ENCODE measurements at regions not wholly inside any gene's neighbourhood (a gene's known extent, or its start where the extent isn't known, plus 50 kb on each side); places are given as distances from the start of the nearest gene placed in this dataset.

DNA sequence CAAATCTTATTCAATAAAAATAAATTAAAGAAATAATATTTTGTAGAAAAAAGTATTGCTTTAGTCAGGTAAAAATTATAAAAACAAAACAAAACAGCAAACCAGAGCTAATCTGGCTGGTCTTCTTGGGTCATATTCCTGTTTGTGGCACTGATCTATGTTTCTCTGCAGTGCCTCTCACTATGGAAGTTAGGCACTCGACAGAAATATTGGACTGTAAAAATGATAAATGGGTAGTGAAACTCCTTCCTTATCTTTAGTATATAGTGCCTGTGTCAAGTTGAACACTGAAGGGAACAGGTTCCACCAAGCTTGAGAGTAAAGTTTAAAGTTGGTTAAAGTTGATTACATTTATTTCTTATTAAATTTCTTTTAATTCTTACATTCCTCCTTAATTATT lies 1195.6 kb upstream of the GBE1 start:
- FAIRE-seq = no peak
- no peak for DNase-seq (ENCODE audit: extremely low spot score, insufficient read length, low read depth)

DNA sequence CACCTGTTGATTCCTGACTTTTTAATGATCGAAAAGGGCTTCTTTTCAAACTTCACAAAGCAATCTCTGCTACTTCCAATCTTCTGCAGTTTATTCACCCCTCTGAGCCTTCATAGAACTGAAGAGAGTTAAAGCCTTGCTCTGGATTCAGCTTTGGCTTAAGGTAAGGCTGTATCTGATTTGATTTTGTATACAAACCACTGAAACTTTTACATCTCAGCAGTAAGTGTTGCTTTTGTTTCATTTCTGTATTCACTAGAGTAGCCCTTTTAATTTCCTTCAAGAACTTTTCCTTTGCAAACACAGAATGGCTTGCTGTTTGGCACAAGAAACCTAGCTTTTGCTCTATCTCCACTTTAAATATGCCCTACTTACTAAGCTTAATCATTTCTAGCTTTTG lies 1193.0 kb upstream of the GBE1 start:
- FAIRE-seq (no peak), DNase-seq (ENCODE audit: extremely low spot score, insufficient read length, low read depth) (no peak)

DNA sequence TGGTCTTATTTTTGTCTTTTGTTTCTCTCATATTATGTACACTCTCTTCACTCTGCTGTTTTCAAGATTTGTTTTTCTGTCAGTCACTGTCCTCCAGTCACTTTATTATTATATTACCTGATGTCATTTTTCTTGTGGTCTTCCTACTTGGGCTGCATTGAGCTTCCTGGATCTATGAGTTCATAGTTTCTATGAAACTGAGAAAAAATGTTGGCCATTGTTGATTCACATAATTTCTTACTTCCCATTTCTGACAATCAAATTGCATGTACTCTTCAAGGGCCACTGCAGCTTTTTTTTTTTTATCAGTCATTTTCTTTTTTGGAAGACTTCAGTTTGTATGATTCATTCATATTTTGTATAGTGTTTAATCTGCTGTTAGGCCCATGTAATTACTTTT lies 1180.6 kb upstream of the GBE1 start:
- DNase-seq (ENCODE audit: extremely low spot score, insufficient read length, low read depth) (no peak), FAIRE-seq (no peak)

- DNase-seq (ENCODE audit: extremely low spot score, insufficient read length, low read depth) = no peak
- FAIRE-seq = no peak
These were observed 1178.7 kb upstream of the GBE1 start for GRCh38 chr3:82940124-82940523.

DNA sequence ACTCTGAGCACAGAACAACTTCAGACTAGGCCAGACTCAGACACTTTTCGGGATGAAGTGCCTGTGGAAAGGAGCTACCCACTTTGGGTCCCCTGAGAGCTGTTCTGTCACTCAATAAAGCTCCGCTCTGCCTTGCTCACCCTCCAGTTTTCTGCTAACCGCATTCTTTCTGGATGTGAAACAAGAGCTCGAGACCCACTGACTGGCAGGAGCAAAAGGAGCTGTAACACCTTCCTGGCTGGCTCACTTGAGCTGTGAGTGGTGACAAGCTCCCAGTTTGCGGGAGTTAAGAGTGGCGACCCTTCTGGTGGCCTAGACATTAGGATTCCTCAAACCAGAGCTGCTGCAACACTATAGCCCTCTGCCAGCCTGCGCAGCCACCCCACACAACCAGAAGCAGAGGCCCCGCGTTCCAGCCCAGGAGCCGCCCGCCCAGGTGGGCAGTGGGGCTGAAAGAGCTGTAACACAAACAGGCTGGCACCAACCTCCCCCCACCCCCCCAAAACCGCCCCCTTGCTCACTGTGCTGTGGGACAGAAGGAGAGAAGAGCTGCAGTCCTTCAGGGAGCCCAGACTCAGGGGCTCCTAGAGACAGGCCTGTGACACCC lies 1178.1 kb upstream of the GBE1 start:
- DNase-seq (ENCODE audit: extremely low spot score, insufficient read length, low read depth) (no peak), FAIRE-seq (no peak)

- no peak for DNase-seq (ENCODE audit: extremely low spot score, insufficient read length, low read depth)
These were observed 1177.4 kb upstream of the GBE1 start for GRCh38 chr3:82938821-82939328.

GRCh38 chr3:82927309-82928253 lies 1166.1 kb upstream of the GBE1 start:
- FAIRE-seq (no peak), DNase-seq (ENCODE audit: extremely low spot score, insufficient read length, low read depth) (no peak)

More at GRCh38 chr3:82938821-82939328, 1177.4 kb upstream of the GBE1 start:
- FAIRE-seq = no peak

DNA sequence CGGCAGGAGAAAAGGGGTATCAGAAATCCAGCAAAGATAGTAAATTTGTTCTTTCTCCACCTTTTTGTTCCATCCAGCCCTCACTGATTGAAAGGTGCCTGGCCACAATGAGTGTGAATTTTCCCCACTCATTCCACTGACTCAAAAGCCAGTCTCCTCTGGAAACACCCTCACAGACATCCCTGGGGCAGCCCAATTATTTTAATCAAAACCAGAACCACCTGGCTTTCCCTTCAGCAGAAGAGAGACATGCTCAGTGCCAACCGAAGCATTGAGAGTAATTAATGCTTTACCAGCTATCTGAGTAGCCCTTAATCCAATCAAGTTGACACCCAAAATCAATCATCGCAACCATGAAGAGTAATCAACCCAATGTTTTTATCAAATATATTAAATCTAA lies 1129.6 kb upstream of the GBE1 start:
- FAIRE-seq (no peak), DNase-seq (ENCODE audit: extremely low spot score, insufficient read length, low read depth) (no peak)

DNA sequence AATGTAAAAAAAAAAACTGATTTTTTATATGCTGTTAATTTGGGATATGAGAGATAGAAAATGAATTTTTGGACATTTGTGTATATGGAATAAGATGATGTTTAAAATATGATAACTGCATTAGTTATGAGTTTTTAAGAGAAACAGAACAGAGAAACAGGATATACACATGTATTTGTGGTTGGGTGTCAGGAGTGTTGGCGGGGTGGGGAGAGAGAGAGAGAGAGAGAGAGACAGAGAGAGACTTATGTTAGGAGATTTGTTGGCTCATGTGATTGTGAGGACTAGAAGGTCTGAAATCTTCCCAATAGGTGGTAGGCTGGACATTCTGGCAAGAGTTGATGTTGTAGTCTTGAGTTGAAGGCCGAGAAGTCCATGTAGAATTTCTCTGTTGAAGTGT lies 1121.6 kb upstream of the GBE1 start:
- no peak for DNase-seq (ENCODE audit: extremely low spot score, insufficient read length, low read depth)
- FAIRE-seq = no peak

DNA sequence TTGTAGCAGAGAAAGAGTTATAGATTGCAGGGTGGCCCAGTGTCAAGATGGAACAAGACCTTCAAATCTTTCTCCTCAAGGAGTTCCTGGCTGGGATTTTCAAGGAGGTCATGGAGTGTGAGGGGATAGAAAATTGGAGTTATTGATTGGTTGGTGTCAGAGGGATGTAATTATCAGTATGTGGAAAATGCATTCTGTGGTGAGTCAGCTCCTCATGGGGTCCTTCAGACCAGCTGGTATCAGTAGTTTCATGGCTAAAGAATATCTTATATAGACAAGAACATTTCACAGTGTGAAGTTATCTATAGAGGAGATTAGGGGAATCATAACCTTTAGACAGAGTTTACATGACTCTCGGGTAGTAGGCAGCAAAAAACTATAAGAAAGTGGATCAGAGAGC lies 1114.0 kb upstream of the GBE1 start:
- no peak for FAIRE-seq
- no peak for DNase-seq (ENCODE audit: extremely low spot score, insufficient read length, low read depth)

DNA sequence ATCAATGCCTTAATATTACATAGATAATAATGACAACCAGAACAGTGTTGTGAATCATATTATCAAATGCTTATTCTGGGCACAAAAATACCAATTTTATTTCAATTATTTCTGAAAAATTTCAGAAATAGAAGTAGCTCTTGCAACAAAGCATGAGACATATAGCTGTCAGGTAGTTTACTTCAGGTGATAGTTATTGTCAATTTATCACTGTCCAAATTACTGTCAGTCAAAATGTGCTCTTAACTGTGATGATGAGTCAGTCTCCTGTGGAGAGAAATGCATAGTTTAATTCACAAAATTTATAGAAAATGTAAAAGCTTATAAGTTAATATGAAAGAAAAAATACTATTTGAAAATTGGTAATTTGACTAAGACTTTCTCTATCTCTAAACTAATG lies 1078.4 kb upstream of the GBE1 start:
- FAIRE-seq = no peak
- no peak for DNase-seq (ENCODE audit: extremely low spot score, insufficient read length, low read depth)

DNA sequence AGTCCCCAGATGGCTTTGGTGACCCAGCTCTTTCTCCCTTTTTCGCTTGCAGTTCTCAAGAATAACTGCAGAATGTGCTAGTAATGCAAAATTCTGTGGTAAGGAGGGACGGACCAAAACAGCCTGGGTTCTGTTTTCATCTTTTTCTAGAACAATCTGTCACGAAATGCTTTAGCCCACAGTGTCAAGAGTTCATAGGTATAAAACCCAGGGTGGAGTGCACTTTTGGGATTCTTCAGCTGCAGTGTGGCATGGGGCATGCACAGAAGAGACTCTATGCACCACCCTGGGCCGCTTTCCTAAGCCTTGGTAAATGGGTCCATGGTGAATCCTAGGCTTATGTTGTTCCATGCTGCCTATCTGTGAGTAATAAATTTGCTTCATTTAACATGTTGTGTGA lies 1072.7 kb upstream of the GBE1 start:
- no peak for FAIRE-seq
- no peak for DNase-seq (ENCODE audit: extremely low spot score, insufficient read length, low read depth)

- FAIRE-seq (no peak), DNase-seq (ENCODE audit: extremely low spot score, insufficient read length, low read depth) (no peak)
These were observed 1063.0 kb upstream of the GBE1 start for GRCh38 chr3:82824491-82824890.

DNA sequence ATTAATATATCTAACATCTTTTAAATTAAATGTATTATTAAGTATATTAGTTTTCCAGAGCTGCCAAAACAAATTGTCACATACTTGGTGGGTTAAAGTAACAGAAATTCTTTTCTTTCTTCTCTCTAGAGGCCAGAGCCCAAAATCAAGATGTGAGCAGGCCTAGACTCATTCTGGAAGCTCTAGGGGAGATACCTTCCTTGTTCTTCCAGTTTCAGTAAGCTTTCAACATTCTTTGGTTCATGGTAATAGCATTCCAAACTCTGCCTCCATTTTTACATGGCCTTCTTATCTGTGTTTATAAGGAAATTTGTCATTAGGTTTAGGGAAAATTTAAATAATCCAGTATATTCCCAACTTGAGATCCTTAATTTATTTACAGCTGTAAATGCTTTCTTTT lies 1054.6 kb upstream of the GBE1 start:
- DNase-seq (ENCODE audit: extremely low spot score, insufficient read length, low read depth) (no peak), FAIRE-seq (no peak)

- DNase-seq (ENCODE audit: extremely low spot score, insufficient read length, low read depth) (no peak), FAIRE-seq (no peak)
These were observed 1054.1 kb upstream of the GBE1 start for GRCh38 chr3:82815417-82816058.

DNA sequence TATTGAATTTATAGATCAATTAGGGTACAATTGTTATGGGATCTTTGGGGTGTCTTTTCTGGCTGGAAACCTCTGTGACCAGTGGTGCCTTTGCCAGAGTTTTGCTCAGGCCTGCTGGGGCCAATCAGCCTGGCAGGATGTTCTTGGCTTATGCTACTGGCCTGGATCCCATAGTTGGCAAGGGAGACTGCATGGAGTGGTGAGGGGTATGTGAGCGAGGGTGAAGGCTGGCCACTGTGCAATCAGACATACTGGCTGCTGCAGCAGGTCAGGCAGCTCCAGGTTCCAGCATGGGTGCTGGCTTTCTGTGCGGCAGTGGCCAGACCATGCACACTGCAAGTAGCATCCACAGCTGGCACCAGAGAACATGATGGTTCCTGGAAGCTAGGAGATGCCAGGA lies 1053.2 kb upstream of the GBE1 start:
- no peak for DNase-seq (ENCODE audit: extremely low spot score, insufficient read length, low read depth)
- no peak for FAIRE-seq

DNA sequence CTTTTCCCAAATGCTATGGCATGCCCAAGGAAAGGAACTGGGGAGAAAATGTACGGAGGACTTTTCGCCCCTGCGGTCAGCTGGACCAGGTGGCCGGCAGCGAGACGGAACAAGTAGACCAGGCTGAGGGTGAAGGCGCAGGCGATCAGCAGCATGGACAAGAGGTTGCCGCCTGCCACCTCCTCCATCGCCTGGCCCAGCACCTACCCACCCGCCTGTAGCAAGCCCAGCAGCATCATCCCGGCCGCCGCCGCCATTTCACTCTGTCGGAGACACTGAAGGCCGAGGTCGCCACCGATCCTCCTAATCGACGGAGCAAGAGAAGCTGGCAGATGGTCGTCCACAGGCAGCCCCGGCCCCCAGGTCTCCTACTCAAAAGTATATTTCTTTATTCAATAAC lies 1046.3 kb upstream of the GBE1 start:
- DNase-seq (ENCODE audit: extremely low spot score, insufficient read length, low read depth) (no peak), FAIRE-seq (no peak)

DNA sequence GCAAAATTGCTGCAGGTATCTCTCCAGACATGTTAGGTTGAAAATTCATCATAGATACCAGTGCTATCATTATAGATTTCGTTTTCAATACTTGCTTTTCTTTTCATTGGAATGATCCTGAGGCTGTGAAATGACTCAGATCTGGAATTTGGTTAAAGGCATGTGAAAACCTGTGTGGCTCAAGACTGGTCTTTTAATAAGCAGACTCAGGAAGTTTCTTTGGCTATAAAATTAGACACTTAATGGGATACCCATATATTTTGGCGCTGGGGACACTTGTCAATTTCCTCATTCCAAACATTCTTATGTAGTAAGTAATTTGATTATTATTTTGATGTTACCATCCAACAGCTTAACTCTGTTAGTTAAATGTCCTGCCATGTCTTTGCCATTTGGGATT lies 1041.1 kb upstream of the GBE1 start:
- no peak for FAIRE-seq

DNA sequence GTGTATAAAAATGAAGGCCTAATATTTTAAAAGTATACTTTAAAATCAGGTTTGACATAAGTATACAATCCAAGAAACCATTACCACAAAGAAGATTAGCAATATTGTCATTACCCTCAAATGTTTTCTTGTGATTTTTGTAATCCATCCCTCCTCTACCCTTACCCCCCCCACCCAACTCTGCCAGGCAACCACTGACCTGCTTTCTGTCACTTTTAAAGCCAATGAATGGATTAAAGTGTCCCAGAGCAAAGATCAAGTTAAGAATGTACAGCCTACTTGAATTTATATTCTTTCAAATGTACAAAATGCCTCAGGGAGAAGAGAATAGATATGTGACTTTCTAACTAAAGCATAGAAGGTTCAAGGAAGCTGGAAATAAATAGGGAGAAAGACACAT lies 1038.8 kb upstream of the GBE1 start:
- FAIRE-seq = no peak
- no peak for DNase-seq (ENCODE audit: extremely low spot score, insufficient read length, low read depth)

More for the DNA sequence above, 1041.1 kb upstream of the GBE1 start:
- no peak for DNase-seq (ENCODE audit: extremely low spot score, insufficient read length, low read depth)

DNA sequence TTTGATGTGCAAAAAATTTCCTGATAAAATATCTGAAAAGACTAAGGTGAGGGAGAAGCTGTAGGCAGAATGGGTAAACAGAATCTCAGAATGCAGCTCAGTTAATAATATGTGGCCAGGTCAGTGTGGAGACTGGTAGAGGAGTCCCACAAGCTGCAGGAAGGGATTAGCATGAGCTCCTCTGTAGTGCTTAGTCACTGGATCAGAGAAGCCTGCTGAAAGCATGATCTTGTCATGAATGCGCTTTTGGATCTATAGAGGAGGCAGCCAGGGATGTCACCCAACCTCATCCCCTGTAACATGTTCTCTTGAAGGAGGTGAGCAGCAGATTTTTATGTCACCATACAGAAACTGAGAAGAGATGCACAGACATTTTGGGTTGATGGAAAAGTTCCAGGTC lies 1035.3 kb upstream of the GBE1 start:
- no peak for FAIRE-seq
- no peak for DNase-seq (ENCODE audit: extremely low spot score, insufficient read length, low read depth)

- no peak for FAIRE-seq
These were observed 1029.8 kb upstream of the GBE1 start for GRCh38 chr3:82791241-82791640.

More at GRCh38 chr3:82791241-82791640, 1029.8 kb upstream of the GBE1 start:
- no peak for DNase-seq (ENCODE audit: extremely low spot score, insufficient read length, low read depth)
